Endothelial cell of umbilical vein (primary cell): ENCODE measurements at regions not wholly inside any gene's neighbourhood (a gene's known extent, or its start where the extent isn't known, plus 50 kb on each side); places are given as distances from the start of the nearest gene placed in this dataset.
A peak's percentile ranks its signal among the peaks of the same experiment; 100 is the strongest.

Experiments
- BruUV-seq: library from RNA; stranded (reverse); fragments of 400-500 nt; replicated peaks from 2 replicates; lab custom pipeline; 2021; lab: Mats Ljungman, UMichigan
- CTCF ChIA-PET: fragments of 300-600, 350-600 bp; sonication (Branson Sonifier 250); formaldehyde crosslinking; loops from one replicate; lab custom pipeline; 2021; ENCODE audit warnings: antibody characterized with exemption, inconsistent platforms; lab: Charles Lee
- POLR2A ChIA-PET: fragments of 300-600, 350-600 bp; sonication (Branson Sonifier 250); formaldehyde crosslinking; loops from one replicate; lab custom pipeline; 2021; ENCODE audit warnings: antibody characterized with exemption, inconsistent platforms; lab: Charles Lee
- DNase-seq: peaks from one replicate; pipeline ENCODE4 v3.0.0-alpha.2; 2011; ENCODE audit warnings: low read depth, low spot score
- FAIRE-seq: peaks from 2 replicates; lab custom pipeline; 2011; peaks lifted over from hg19 to GRCh38; lab: Jason Lieb, UNC
- H2AFZ ChIP-seq: 2 replicates; pipeline ENCODE4 v1.6.0; 2012; ENCODE audit warnings: low read depth, low read length, control low read depth, inconsistent platforms
- H3K27ac ChIP-seq: 2 replicates; pipeline ENCODE4 v1.5.1; 2011; ENCODE audit warnings: low read depth, mild to moderate bottlenecking, control low read depth, low read length, moderate library complexity; ENCODE audit not compliant: insufficient read depth
- H3K27me3 ChIP-seq, 2 experiments: 2 replicates each; pipeline versions ENCODE4 v1.6.0 to v1.6.1; 2011; ENCODE audit warnings: low read length in 2 of 2, mixed read lengths in 1 of 2; ENCODE audit not compliant: control insufficient read depth in 2 of 2, insufficient read depth in 2 of 2
- H3K36me3 ChIP-seq, 2 experiments: 2 replicates in 1 of 2; 3 replicates in 1 of 2; pipeline ENCODE4 v1.5.1; 2011; ENCODE audit warnings: low read length in 2 of 2, mild to moderate bottlenecking in 1 of 2, moderate library complexity in 1 of 2; ENCODE audit not compliant: control insufficient read depth in 2 of 2, insufficient read depth in 2 of 2; ENCODE audit errors: extremely low read depth in 1 of 2
- H3K4me1 ChIP-seq: 3 replicates; pipeline ENCODE4 v1.5.1; 2011; ENCODE audit warnings: mild to moderate bottlenecking, low read length; ENCODE audit not compliant: control insufficient read depth, insufficient read depth; ENCODE audit errors: extremely low read depth
- H3K4me2 ChIP-seq: 2 replicates; pipeline ENCODE4 v1.6.1; 2011; ENCODE audit warnings: low read length, control low read depth, mixed read lengths; ENCODE audit not compliant: insufficient read depth
- H3K4me3 ChIP-seq, 3 experiments: fragments of 200-600 bp in 1 of 3; sonication (generic), shearing (Covaris generic) in 1 of 3; replicated peaks in 1 of 3; 2 replicates each; pipeline ENCODE4 v1.5.1; 2011 to 2016; ENCODE audit warnings: control low read depth in 3 of 3, low read length in 3 of 3, mild to moderate bottlenecking in 2 of 3, inconsistent platforms in 1 of 3, low read depth in 1 of 3, moderate library complexity in 1 of 3; ENCODE audit not compliant: insufficient read depth in 1 of 3
- H3K79me2 ChIP-seq: 2 replicates; pipeline ENCODE4 v1.6.0; 2012; ENCODE audit warnings: low read length, inconsistent platforms; ENCODE audit not compliant: control insufficient read depth, insufficient read depth
- H3K9ac ChIP-seq: replicated peaks from 2 replicates; pipeline ENCODE3; 2011; ENCODE audit warnings: low read length, control low read depth; ENCODE audit not compliant: insufficient read depth; ENCODE audit errors: extremely low read depth
- H3K9me1 ChIP-seq: replicated peaks from 3 replicates; pipeline ENCODE4 v1.6.0; 2011; ENCODE audit warnings: mild to moderate bottlenecking, low read length; ENCODE audit not compliant: control insufficient read depth, insufficient read depth; ENCODE audit errors: extremely low read depth
- H3K9me3 ChIP-seq: replicated peaks from 2 replicates; pipeline ENCODE4 v1.5.1; 2012; ENCODE audit warnings: low read length, inconsistent platforms; ENCODE audit not compliant: control insufficient read depth, insufficient read depth
- H4K20me1 ChIP-seq: replicated peaks from 2 replicates; pipeline ENCODE3; 2011; ENCODE audit warnings: mild to moderate bottlenecking, low read length; ENCODE audit not compliant: control insufficient read depth, insufficient read depth; ENCODE audit errors: extremely low read depth
- CTCF ChIP-seq, 2 donors: IDR thresholded peaks; 1 replicate in 1 of 2; 2 replicates in 1 of 2; pipeline ENCODE4 v1.5.1; 2011; ENCODE audit warnings: low read length in 2 of 2, mild to moderate bottlenecking in 2 of 2, moderate library complexity in 2 of 2, control low read depth in 1 of 2, inconsistent platforms in 1 of 2, low read depth in 1 of 2; ENCODE audit not compliant: insufficient read depth in 1 of 2; ENCODE audit errors: extremely low read depth in 1 of 2
- EZH2 ChIP-seq: IDR thresholded peaks from 2 replicates; pipeline ENCODE4 v1.6.1; 2012; ENCODE audit warnings: borderline replicate concordance, low read depth, mild to moderate bottlenecking, moderate library complexity, low read length, inconsistent platforms; ENCODE audit not compliant: severe bottlenecking
- FOS ChIP-seq: IDR thresholded peaks from 2 replicates; pipeline ENCODE4 v1.6.1; 2011; ENCODE audit warnings: mild to moderate bottlenecking, low read length, moderate library complexity, borderline replicate concordance; ENCODE audit not compliant: insufficient read depth
- GATA2 ChIP-seq: IDR thresholded peaks from 2 replicates; pipeline ENCODE4 v1.7.0; 2011; ENCODE audit warnings: low read depth, mild to moderate bottlenecking, moderate library complexity, mixed read lengths, low read length; ENCODE audit not compliant: insufficient read length, insufficient read depth
- JUN ChIP-seq: IDR thresholded peaks from 2 replicates; pipeline ENCODE4 v1.6.1; 2011; ENCODE audit warnings: borderline replicate concordance, low read depth; ENCODE audit not compliant: insufficient read length, insufficient read depth
- MAX ChIP-seq: IDR thresholded peaks from 2 replicates; pipeline ENCODE4 v1.6.1; 2011; ENCODE audit not compliant: insufficient read depth, insufficient read length
- MYC ChIP-seq: IDR thresholded peaks from one replicate; pipeline ENCODE4 v1.6.1; 2011; ENCODE audit warnings: mild to moderate bottlenecking, low read depth, low read length
- POLR2A ChIP-seq: IDR thresholded peaks from 2 replicates; pipeline ENCODE4 v1.6.1; 2012; ENCODE audit warnings: low read depth, mild to moderate bottlenecking, control low read depth, low read length
- POLR2AphosphoS5 ChIP-seq: IDR thresholded peaks from 2 replicates; pipeline ENCODE4 v1.6.1; 2012; ENCODE audit warnings: low read depth, mild to moderate bottlenecking, control low read depth, low read length, moderate library complexity; ENCODE audit not compliant: insufficient read depth
- dilution Hi-C: fragments of 300-500 bp; cut with MboI; formaldehyde crosslinking; loops from one replicate; pipeline ENCODE4 v1.15.0; 2019; ENCODE audit warnings: low sequenced_read_pairs; ENCODE audit not compliant: extremely low pct_ligation_motif_present
- intact Hi-C: fragments of 100-400 bp; cut with micrococcal nuclease; formaldehyde crosslinking; loops from one replicate; pipeline ENCODE4 v1.10.0; 2022

GRCh38 chr3:159418571-159419526, 569.8 kb upstream of the IL12A start:
- Histone ChIP-seq H3K4me2 (no peak overlapping the region), H4K20me1 (no peaks in the 10 kb centered on the region), H2AFZ (no peak overlapping the region), H3K9me1 (no peaks in the 10 kb centered on the region), H3K9me3 (no peaks in the 10 kb centered on the region), H3K36me3 (no peaks in the 10 kb centered on the region), H3K4me3 (no peak overlapping the region), H3K9ac (no peak overlapping the region), H3K27me3 (no peaks in the 10 kb centered on the region), H3K79me2 (no peaks in the 10 kb centered on the region), H3K4me1 (no peaks in the 10 kb centered on the region), H3K27ac (no peak overlapping the region)
- ChIA-PET POLR2A (no interaction called here), CTCF (no interaction called here)
- no peak for TF ChIP-seq POLR2AphosphoS5
- no peak for TF ChIP-seq JUN
- no peak for TF ChIP-seq MAX
- no peak for TF ChIP-seq CTCF (IDR thresholded peaks at IDR 0.05; ENCODE audit: extremely low read depth in 1 of 2, insufficient read depth in 1 of 2, low read depth in 1 of 2, low read length in 2 of 2)
- peak; percentile 74 for TF ChIP-seq GATA2
- TF ChIP-seq EZH2: no peak
- TF ChIP-seq MYC: no peak
- no peak for TF ChIP-seq POLR2A
- peak; percentile 67 for TF ChIP-seq FOS
- BruUV-seq: no TSS peak
- peak; percentile 76 for DNase-seq
- FAIRE-seq: peak; percentile 60
- intact Hi-C loops (no loop called here), dilution Hi-C loops (no loop called here)
